Effector memory CD4-positive, alpha-beta T cell (primary cell): ENCODE measurements at regions not wholly inside any gene's neighbourhood (a gene's known extent, or its start where the extent isn't known, plus 50 kb on each side); places are given as distances from the start of the nearest gene placed in this dataset.

Experiments
- DNase-seq, 3 donors: peaks; one replicate each; pipeline ENCODE4 v3.0.0-alpha.2; 2020
- H3K27ac ChIP-seq: 2 replicates; pipeline ENCODE4 v1.7.0; 2013; ENCODE audit warnings: mild to moderate bottlenecking, low read length, moderate library complexity; ENCODE audit not compliant: insufficient read depth, poor library complexity, severe bottlenecking
- H3K27me3 ChIP-seq: replicated peaks from 2 replicates; pipeline ENCODE4 v1.7.0; 2013; ENCODE audit warnings: mild to moderate bottlenecking, low read length; ENCODE audit not compliant: insufficient read depth, control insufficient read depth, poor library complexity, severe bottlenecking
- H3K36me3 ChIP-seq: 2 replicates; pipeline ENCODE4 v1.7.0; 2013; ENCODE audit warnings: mild to moderate bottlenecking, low read length, moderate library complexity; ENCODE audit not compliant: control insufficient read depth, insufficient read depth
- H3K4me1 ChIP-seq: 2 replicates; pipeline ENCODE4 v1.7.0; 2013; ENCODE audit warnings: low read length, mild to moderate bottlenecking; ENCODE audit not compliant: control insufficient read depth, insufficient read depth, poor library complexity, severe bottlenecking
- H3K4me3 ChIP-seq: 2 replicates; pipeline ENCODE4 v1.7.0; 2013; ENCODE audit warnings: low read length, low read depth, mild to moderate bottlenecking; ENCODE audit not compliant: insufficient read depth, poor library complexity, severe bottlenecking
- H3K9me3 ChIP-seq: 2 replicates; pipeline ENCODE4 v1.7.0; 2013; ENCODE audit warnings: mild to moderate bottlenecking, low read length, moderate library complexity; ENCODE audit not compliant: control insufficient read depth

- no peaks in the 10 kb centered on the region for H3K27me3 ChIP-seq
- no peak for DNase-seq
- no peaks in the 10 kb centered on the region for H3K4me1 ChIP-seq
- no peaks in the 10 kb centered on the region for H3K9me3 ChIP-seq
- H3K27ac ChIP-seq, result no peak overlapping the region
- H3K36me3 ChIP-seq, result no peaks in the 10 kb centered on the region
- no peak overlapping the region for H3K4me3 ChIP-seq
Measured at GRCh38 chr11:82246926-82247325, 486.7 kb downstream of the FAM181B start.

GRCh38 chr11:82239498-82239897 is 494.2 kb downstream of the FAM181B start:
- H3K36me3 ChIP-seq, result no peaks in the 10 kb centered on the region
- H3K4me3 ChIP-seq, result no peak overlapping the region
- H3K27ac ChIP-seq, result no peak overlapping the region
- DNase-seq, result no peak
- H3K27me3 ChIP-seq, result no peaks in the 10 kb centered on the region
- no peaks in the 10 kb centered on the region for H3K9me3 ChIP-seq
- no peaks in the 10 kb centered on the region for H3K4me1 ChIP-seq

GRCh38 chr11:82234256-82234655 is 499.4 kb downstream of the FAM181B start:
- no peaks in the 10 kb centered on the region for H3K9me3 ChIP-seq
- H3K36me3 ChIP-seq, result no peaks in the 10 kb centered on the region
- no peaks in the 10 kb centered on the region for H3K27me3 ChIP-seq
- DNase-seq, result no peak
- no peak overlapping the region for H3K4me3 ChIP-seq
- no peak overlapping the region for H3K27ac ChIP-seq
- no peaks in the 10 kb centered on the region for H3K4me1 ChIP-seq

GRCh38 chr11:82233201-82233600 is 500.5 kb downstream of the FAM181B start:
- Histone ChIP-seq H3K4me3 (no peak overlapping the region), H3K27ac (no peak overlapping the region), H3K36me3 (no peaks in the 10 kb centered on the region), H3K27me3 (no peaks in the 10 kb centered on the region), H3K4me1 (no peaks in the 10 kb centered on the region), H3K9me3 (no peaks in the 10 kb centered on the region)
- DNase-seq, result no peak

- Histone ChIP-seq H3K9me3 (no peaks in the 10 kb centered on the region), H3K27ac (no peak overlapping the region), H3K4me3 (no peak overlapping the region), H3K27me3 (no peaks in the 10 kb centered on the region), H3K4me1 (no peaks in the 10 kb centered on the region), H3K36me3 (no peaks in the 10 kb centered on the region)
- DNase-seq, result no peak
Measured at GRCh38 chr11:82229341-82229740, 504.3 kb downstream of the FAM181B start.

- Histone ChIP-seq H3K4me1 (no peaks in the 10 kb centered on the region), H3K36me3 (no peaks in the 10 kb centered on the region), H3K9me3 (no peaks in the 10 kb centered on the region), H3K4me3 (no peak overlapping the region), H3K27me3 (no peaks in the 10 kb centered on the region), H3K27ac (no peak overlapping the region)
- DNase-seq, result no peak
Measured at GRCh38 chr11:82225930-82226329, 507.7 kb downstream of the FAM181B start.

- H3K4me3 ChIP-seq, result no peak overlapping the region
- no peaks in the 10 kb centered on the region for H3K9me3 ChIP-seq
- no peaks in the 10 kb centered on the region for H3K4me1 ChIP-seq
- H3K27ac ChIP-seq, result no peak overlapping the region
- H3K36me3 ChIP-seq, result no peaks in the 10 kb centered on the region
- no peaks in the 10 kb centered on the region for H3K27me3 ChIP-seq
- DNase-seq, result no peak
Measured at GRCh38 chr11:82225502-82225901, 508.2 kb downstream of the FAM181B start.

- Histone ChIP-seq H3K4me1 (no peaks in the 10 kb centered on the region), H3K9me3 (no peaks in the 10 kb centered on the region), H3K27ac (no peak overlapping the region), H3K36me3 (no peaks in the 10 kb centered on the region), H3K27me3 (no peaks in the 10 kb centered on the region), H3K4me3 (no peak overlapping the region)
- no peak for DNase-seq
Measured at GRCh38 chr11:82216927-82217570, 516.6 kb downstream of the FAM181B start.

- no peaks in the 10 kb centered on the region for H3K4me1 ChIP-seq
- H3K27ac ChIP-seq, result no peak overlapping the region
- DNase-seq, result no peak
- no peak overlapping the region for H3K4me3 ChIP-seq
- H3K9me3 ChIP-seq, result no peaks in the 10 kb centered on the region
- H3K36me3 ChIP-seq, result no peaks in the 10 kb centered on the region
- H3K27me3 ChIP-seq, result no peaks in the 10 kb centered on the region
Measured at GRCh38 chr11:82210011-82210410, 523.7 kb downstream of the FAM181B start.

GRCh38 chr11:82195283-82195682 is 538.4 kb downstream of the FAM181B start:
- Histone ChIP-seq H3K9me3 (no peaks in the 10 kb centered on the region), H3K36me3 (no peaks in the 10 kb centered on the region), H3K4me3 (no peak overlapping the region), H3K27me3 (no peaks in the 10 kb centered on the region), H3K4me1 (no peaks in the 10 kb centered on the region), H3K27ac (no peak overlapping the region)
- DNase-seq, result no peak
